ENCODE measurements at regions not wholly inside any gene's neighbourhood (a gene's known extent, or its start where the extent isn't known, plus 50 kb on each side); places are given as distances from the start of the nearest gene placed in this dataset.

- no peaks in the 10 kb centered on the region for H4K20me1 ChIP-seq (ENCODE audit: insufficient read depth, low read length)
Observed at GRCh38 chr13:75220861-75221260, 261.1 kb downstream of the TBC1D4 start.

GRCh38 chr13:75220238-75220542 lies 261.8 kb downstream of the TBC1D4 start:
- H3K4me2 ChIP-seq (ENCODE audit: low read length), result no peak overlapping the region
- H2AFZ ChIP-seq (ENCODE audit: low read length), result no peak overlapping the region
- H3K9ac ChIP-seq (ENCODE audit: low read length), result no peak overlapping the region
- H4K20me1 ChIP-seq (ENCODE audit: insufficient read depth, low read length), result no peaks in the 10 kb centered on the region
- no peaks in the 10 kb centered on the region for H3K9me3 ChIP-seq (ENCODE audit: low read length)
- no peaks in the 10 kb centered on the region for H3K9me2 ChIP-seq (ENCODE audit: low read depth, low read length)
- H3F3A ChIP-seq (ENCODE audit: insufficient read depth, low read length), result no peaks in the 10 kb centered on the region
- H3K36me3 ChIP-seq (ENCODE audit: insufficient read depth, low read length), result no peaks in the 10 kb centered on the region
- no peaks in the 10 kb centered on the region for H3K79me2 ChIP-seq (ENCODE audit: insufficient read depth, low read length)
- no peak overlapping the region for H3K27ac ChIP-seq (ENCODE audit: low read depth, low read length, poor library complexity, severe bottlenecking)
- no peaks in the 10 kb centered on the region for H3K27me3 ChIP-seq (ENCODE audit: insufficient read depth, low read length)
- TF ChIP-seq CTCF (IDR thresholded peaks at IDR 0.05; ENCODE audit: low read length) (no peak), EZH2 (IDR thresholded peaks at IDR 0.05; ENCODE audit: borderline replicate concordance, low read length) (no peak)
- H3K4me3 ChIP-seq (ENCODE audit: low read depth, low read length, poor library complexity, severe bottlenecking), result no peak overlapping the region
- H3K4me1 ChIP-seq (ENCODE audit: insufficient read depth, low read length, severe bottlenecking), result no peaks in the 10 kb centered on the region

More at GRCh38 chr13:75220861-75221260, 261.1 kb downstream of the TBC1D4 start:
- Histone ChIP-seq H3K36me3 (ENCODE audit: insufficient read depth, low read length) (no peaks in the 10 kb centered on the region), H3K4me1 (ENCODE audit: insufficient read depth, low read length, severe bottlenecking) (no peaks in the 10 kb centered on the region), H3K9me3 (ENCODE audit: low read length) (no peaks in the 10 kb centered on the region), H3K4me2 (ENCODE audit: low read length) (no peak overlapping the region), H3F3A (ENCODE audit: insufficient read depth, low read length) (no peaks in the 10 kb centered on the region), H3K9ac (ENCODE audit: low read length) (no peak overlapping the region), H3K79me2 (ENCODE audit: insufficient read depth, low read length) (no peaks in the 10 kb centered on the region), H2AFZ (ENCODE audit: low read length) (no peak overlapping the region), H3K27ac (ENCODE audit: low read depth, low read length, poor library complexity, severe bottlenecking) (no peak overlapping the region), H3K27me3 (ENCODE audit: insufficient read depth, low read length) (no peaks in the 10 kb centered on the region), H3K9me2 (ENCODE audit: low read depth, low read length) (no peaks in the 10 kb centered on the region), H3K4me3 (ENCODE audit: low read depth, low read length, poor library complexity, severe bottlenecking) (no peak overlapping the region)
- TF ChIP-seq EZH2 (IDR thresholded peaks at IDR 0.05; ENCODE audit: borderline replicate concordance, low read length), result no peak
- TF ChIP-seq CTCF (IDR thresholded peaks at IDR 0.05; ENCODE audit: low read length), result no peak

- Histone ChIP-seq H3K4me3 (ENCODE audit: low read depth, low read length, poor library complexity, severe bottlenecking) (no peak overlapping the region), H2AFZ (ENCODE audit: low read length) (no peak overlapping the region), H3K9me3 (ENCODE audit: low read length) (no peaks in the 10 kb centered on the region), H4K20me1 (ENCODE audit: insufficient read depth, low read length) (no peaks in the 10 kb centered on the region), H3K36me3 (ENCODE audit: insufficient read depth, low read length) (no peaks in the 10 kb centered on the region), H3K27me3 (ENCODE audit: insufficient read depth, low read length) (no peaks in the 10 kb centered on the region), H3K27ac (ENCODE audit: low read depth, low read length, poor library complexity, severe bottlenecking) (no peak overlapping the region), H3K9me2 (ENCODE audit: low read depth, low read length) (no peaks in the 10 kb centered on the region), H3F3A (ENCODE audit: insufficient read depth, low read length) (no peaks in the 10 kb centered on the region), H3K79me2 (ENCODE audit: insufficient read depth, low read length) (no peaks in the 10 kb centered on the region), H3K4me1 (ENCODE audit: insufficient read depth, low read length, severe bottlenecking) (no peaks in the 10 kb centered on the region), H3K9ac (ENCODE audit: low read length) (no peak overlapping the region), H3K4me2 (ENCODE audit: low read length) (peak overlapping the region; percentile 20; the same call in 1 of the 2 replicates)
- peak; percentile 99 for TF ChIP-seq CTCF (IDR thresholded peaks at IDR 0.05; ENCODE audit: low read length)
- TF ChIP-seq EZH2 (IDR thresholded peaks at IDR 0.05; ENCODE audit: borderline replicate concordance, low read length), result no peak
Observed at GRCh38 chr13:75219479-75220237, 262.3 kb downstream of the TBC1D4 start.

Measured in OCI-LY1 (cell line).